ENCODE measurements at regions not wholly inside any gene's neighbourhood (a gene's known extent, or its start where the extent isn't known, plus 50 kb on each side); places are given as distances from the start of the nearest gene placed in this dataset.
A peak's percentile ranks its signal among the peaks of the same experiment; 100 is the strongest.

GRCh38 chr3:72577190-72577589 lies 271.1 kb downstream of the SHQ1 start:
- H3K4me3 ChIP-seq (ENCODE audit: low read length) = no peak overlapping the region
- no peak overlapping the region for H3K56ac ChIP-seq (ENCODE audit: low read length)
- no peak overlapping the region for H3K18ac ChIP-seq (ENCODE audit: low read length)
- no peak overlapping the region for H3K23ac ChIP-seq (ENCODE audit: low read length)
- H2BK15ac ChIP-seq (replicated peaks; ENCODE audit: low read depth) = no peak overlapping the region
- whole genome bisulfite sequencing (ENCODE audit: extremely low coverage, insufficient coverage, low lambda C conversion rate) = no CpG with 5 or more reads among the region's 6 CpGs
- no peaks in the 10 kb centered on the region for H3K4me1 ChIP-seq (ENCODE audit: control insufficient read depth, low read depth, low read length)
- no peak overlapping the region for H3K4me2 ChIP-seq (ENCODE audit: low read length)
- H2BK5ac ChIP-seq (ENCODE audit: low read length) = no peak overlapping the region
- no peak overlapping the region for H3K9ac ChIP-seq (ENCODE audit: low read length)
- H2AK5ac ChIP-seq (ENCODE audit: low read length) = no peak overlapping the region
- no peaks in the 10 kb centered on the region for H3K36me3 ChIP-seq (ENCODE audit: control insufficient read depth, insufficient read depth, low read length)
- H3K79me2 ChIP-seq (ENCODE audit: control insufficient read depth, insufficient read depth, low read length) = no peaks in the 10 kb centered on the region
- H4K8ac ChIP-seq (ENCODE audit: low read depth, low read length) = no peak overlapping the region
- no peaks in the 10 kb centered on the region for H3K27me3 ChIP-seq (ENCODE audit: insufficient read depth, low read length, poor library complexity)
- no peak for DNase-seq
- no peak overlapping the region for H2BK120ac ChIP-seq (ENCODE audit: low read depth, low read length)
- H3K79me1 ChIP-seq (ENCODE audit: low read length) = no peaks in the 10 kb centered on the region
- H4K5ac ChIP-seq (ENCODE audit: low read length) = no peak overlapping the region
- H3K27ac ChIP-seq (ENCODE audit: low read depth, low read length) = no peak overlapping the region
- no peak overlapping the region for H3K4ac ChIP-seq (ENCODE audit: low read depth, low read length)

GRCh38 chr3:72576563-72576962 lies 271.7 kb downstream of the SHQ1 start:
- Histone ChIP-seq H2AK5ac (ENCODE audit: low read length) (no peak overlapping the region), H3K9ac (ENCODE audit: low read length) (no peak overlapping the region), H3K23ac (ENCODE audit: low read length) (no peak overlapping the region), H3K56ac (ENCODE audit: low read length) (no peak overlapping the region), H4K5ac (ENCODE audit: low read length) (no peak overlapping the region), H3K4me3 (ENCODE audit: low read length) (no peak overlapping the region), H2BK120ac (ENCODE audit: low read depth, low read length) (no peak overlapping the region), H3K27me3 (ENCODE audit: insufficient read depth, low read length, poor library complexity) (no peaks in the 10 kb centered on the region), H2BK5ac (ENCODE audit: low read length) (no peak overlapping the region), H3K18ac (ENCODE audit: low read length) (no peak overlapping the region), H3K4ac (ENCODE audit: low read depth, low read length) (no peak overlapping the region), H3K79me1 (ENCODE audit: low read length) (no peaks in the 10 kb centered on the region), H4K8ac (ENCODE audit: low read depth, low read length) (no peak overlapping the region), H2BK15ac (replicated peaks; ENCODE audit: low read depth) (no peak overlapping the region), H3K4me2 (ENCODE audit: low read length) (no peak overlapping the region), H3K27ac (ENCODE audit: low read depth, low read length) (no peak overlapping the region), H3K36me3 (ENCODE audit: control insufficient read depth, insufficient read depth, low read length) (no peaks in the 10 kb centered on the region), H3K4me1 (ENCODE audit: control insufficient read depth, low read depth, low read length) (peaks cover 4% of the 10 kb centered on the region), H3K79me2 (ENCODE audit: control insufficient read depth, insufficient read depth, low read length) (no peaks in the 10 kb centered on the region)
- no peak for DNase-seq
- WGBS (ENCODE audit: extremely low coverage, insufficient coverage, low lambda C conversion rate) = no CpG with 5 or more reads among the region's 5 CpGs

GRCh38 chr3:72574144-72574543 lies 274.1 kb downstream of the SHQ1 start:
- Histone ChIP-seq H4K8ac (ENCODE audit: low read depth, low read length) (no peak overlapping the region), H3K27me3 (ENCODE audit: insufficient read depth, low read length, poor library complexity) (no peaks in the 10 kb centered on the region), H3K18ac (ENCODE audit: low read length) (no peak overlapping the region), H3K23ac (ENCODE audit: low read length) (no peak overlapping the region), H3K4me3 (ENCODE audit: low read length) (no peak overlapping the region), H2BK15ac (replicated peaks; ENCODE audit: low read depth) (no peak overlapping the region), H3K4me2 (ENCODE audit: low read length) (no peak overlapping the region), H3K36me3 (ENCODE audit: control insufficient read depth, insufficient read depth, low read length) (no peaks in the 10 kb centered on the region), H3K27ac (ENCODE audit: low read depth, low read length) (no peak overlapping the region), H2BK5ac (ENCODE audit: low read length) (no peak overlapping the region), H3K79me2 (ENCODE audit: control insufficient read depth, insufficient read depth, low read length) (no peaks in the 10 kb centered on the region), H3K56ac (ENCODE audit: low read length) (no peak overlapping the region), H2AK5ac (ENCODE audit: low read length) (no peak overlapping the region), H3K4ac (ENCODE audit: low read depth, low read length) (no peak overlapping the region), H3K9ac (ENCODE audit: low read length) (no peak overlapping the region), H3K4me1 (ENCODE audit: control insufficient read depth, low read depth, low read length) (peaks cover 6% of the 10 kb centered on the region), H3K79me1 (ENCODE audit: low read length) (no peaks in the 10 kb centered on the region), H4K5ac (ENCODE audit: low read length) (no peak overlapping the region), H2BK120ac (ENCODE audit: low read depth, low read length) (no peak overlapping the region)
- no CpG with 5 or more reads among the region's 1 CpG for WGBS (ENCODE audit: extremely low coverage, insufficient coverage, low lambda C conversion rate)
- no peak for DNase-seq

- no peaks in the 10 kb centered on the region for H3K79me2 ChIP-seq (ENCODE audit: control insufficient read depth, insufficient read depth, low read length)
- H4K5ac ChIP-seq (ENCODE audit: low read length) = no peak overlapping the region
- no CpG with 5 or more reads among the region's 13 CpGs for WGBS (ENCODE audit: extremely low coverage, insufficient coverage, low lambda C conversion rate)
These were observed 275.2 kb downstream of the SHQ1 start for GRCh38 chr3:72573051-72573450.

GRCh38 chr3:72572489-72573007 lies 275.7 kb downstream of the SHQ1 start:
- no peak overlapping the region for H3K23ac ChIP-seq (ENCODE audit: low read length)

More at GRCh38 chr3:72573051-72573450, 275.2 kb downstream of the SHQ1 start:
- H3K79me1 ChIP-seq (ENCODE audit: low read length) = no peaks in the 10 kb centered on the region
- peaks cover 6% of the 10 kb centered on the region for H3K4me1 ChIP-seq (ENCODE audit: control insufficient read depth, low read depth, low read length)
- no peak overlapping the region for H3K18ac ChIP-seq (ENCODE audit: low read length)
- H3K27me3 ChIP-seq (ENCODE audit: insufficient read depth, low read length, poor library complexity) = no peaks in the 10 kb centered on the region
- no peak overlapping the region for H2AK5ac ChIP-seq (ENCODE audit: low read length)
- no peak overlapping the region for H3K4me2 ChIP-seq (ENCODE audit: low read length)
- H3K4me3 ChIP-seq (ENCODE audit: low read length) = no peak overlapping the region
- no peak overlapping the region for H3K4ac ChIP-seq (ENCODE audit: low read depth, low read length)
- no peak overlapping the region for H2BK15ac ChIP-seq (replicated peaks; ENCODE audit: low read depth)
- no peak overlapping the region for H3K27ac ChIP-seq (ENCODE audit: low read depth, low read length)
- no peaks in the 10 kb centered on the region for H3K36me3 ChIP-seq (ENCODE audit: control insufficient read depth, insufficient read depth, low read length)
- H2BK120ac ChIP-seq (ENCODE audit: low read depth, low read length) = no peak overlapping the region
- no peak overlapping the region for H3K56ac ChIP-seq (ENCODE audit: low read length)
- H4K8ac ChIP-seq (ENCODE audit: low read depth, low read length) = no peak overlapping the region
- no peak for DNase-seq
- H3K9ac ChIP-seq (ENCODE audit: low read length) = no peak overlapping the region
- H2BK5ac ChIP-seq (ENCODE audit: low read length) = no peak overlapping the region
- H3K23ac ChIP-seq (ENCODE audit: low read length) = no peak overlapping the region

GRCh38 chr3:72571638-72572114 lies 276.6 kb downstream of the SHQ1 start:
- Histone ChIP-seq H3K9ac (ENCODE audit: low read length) (no peak overlapping the region), H3K4me1 (ENCODE audit: control insufficient read depth, low read depth, low read length) (peaks cover 6% of the 10 kb centered on the region), H3K4ac (ENCODE audit: low read depth, low read length) (no peak overlapping the region), H3K79me2 (ENCODE audit: control insufficient read depth, insufficient read depth, low read length) (no peaks in the 10 kb centered on the region), H2BK15ac (replicated peaks; ENCODE audit: low read depth) (no peak overlapping the region), H3K36me3 (ENCODE audit: control insufficient read depth, insufficient read depth, low read length) (no peaks in the 10 kb centered on the region), H3K4me3 (ENCODE audit: low read length) (no peak overlapping the region), H2AK5ac (ENCODE audit: low read length) (no peak overlapping the region), H3K23ac (ENCODE audit: low read length) (no peak overlapping the region), H3K18ac (ENCODE audit: low read length) (no peak overlapping the region), H2BK5ac (ENCODE audit: low read length) (no peak overlapping the region), H3K27me3 (ENCODE audit: insufficient read depth, low read length, poor library complexity) (no peaks in the 10 kb centered on the region), H4K5ac (ENCODE audit: low read length) (no peak overlapping the region), H4K8ac (ENCODE audit: low read depth, low read length) (no peak overlapping the region), H3K79me1 (ENCODE audit: low read length) (no peaks in the 10 kb centered on the region), H3K27ac (ENCODE audit: low read depth, low read length) (no peak overlapping the region), H3K4me2 (ENCODE audit: low read length) (no peak overlapping the region), H3K56ac (ENCODE audit: low read length) (no peak overlapping the region), H2BK120ac (ENCODE audit: low read depth, low read length) (no peak overlapping the region)
- WGBS (ENCODE audit: extremely low coverage, insufficient coverage, low lambda C conversion rate) = no CpG with 5 or more reads among the region's 13 CpGs
- peak; percentile 50 for DNase-seq

More at GRCh38 chr3:72572489-72573007, 275.7 kb downstream of the SHQ1 start:
- no peak overlapping the region for H2BK5ac ChIP-seq (ENCODE audit: low read length)
- H3K18ac ChIP-seq (ENCODE audit: low read length) = no peak overlapping the region
- no peaks in the 10 kb centered on the region for H3K27me3 ChIP-seq (ENCODE audit: insufficient read depth, low read length, poor library complexity)
- H2BK15ac ChIP-seq (replicated peaks; ENCODE audit: low read depth) = no peak overlapping the region
- no peak overlapping the region for H4K5ac ChIP-seq (ENCODE audit: low read length)
- no peak for DNase-seq
- H3K27ac ChIP-seq (ENCODE audit: low read depth, low read length) = no peak overlapping the region
- no CpG with 5 or more reads among the region's 19 CpGs for WGBS (ENCODE audit: extremely low coverage, insufficient coverage, low lambda C conversion rate)
- H2AK5ac ChIP-seq (ENCODE audit: low read length) = no peak overlapping the region
- peaks cover 6% of the 10 kb centered on the region for H3K4me1 ChIP-seq (ENCODE audit: control insufficient read depth, low read depth, low read length)
- peak overlapping the region; percentile 22 for H3K56ac ChIP-seq (ENCODE audit: low read length)
- no peaks in the 10 kb centered on the region for H3K36me3 ChIP-seq (ENCODE audit: control insufficient read depth, insufficient read depth, low read length)
- H4K8ac ChIP-seq (ENCODE audit: low read depth, low read length) = no peak overlapping the region
- no peak overlapping the region for H3K4me2 ChIP-seq (ENCODE audit: low read length)
- H3K4me3 ChIP-seq (ENCODE audit: low read length) = no peak overlapping the region
- no peak overlapping the region for H3K4ac ChIP-seq (ENCODE audit: low read depth, low read length)
- H3K9ac ChIP-seq (ENCODE audit: low read length) = no peak overlapping the region
- H3K79me2 ChIP-seq (ENCODE audit: control insufficient read depth, insufficient read depth, low read length) = no peaks in the 10 kb centered on the region
- H3K79me1 ChIP-seq (ENCODE audit: low read length) = no peaks in the 10 kb centered on the region
- no peak overlapping the region for H2BK120ac ChIP-seq (ENCODE audit: low read depth, low read length)

Data from mesendoderm (in vitro differentiated cells).